ENCODE measurements at regions not wholly inside any gene's neighbourhood (a gene's known extent, or its start where the extent isn't known, plus 50 kb on each side); places are given as distances from the start of the nearest gene placed in this dataset.
"Not testable (repeated sequence)": the region's sequence is repeated elsewhere in the genome, so short reads cannot be mapped to it uniquely, and the experiment has no call there.

- DNase-seq = no peak
Observed at GRCh38 chr5:96199713-96200183, 233.3 kb downstream of the PCSK1 start.

- peak; percentile 19 for DNase-seq
Observed at GRCh38 chr5:96198356-96199058, 234.5 kb downstream of the PCSK1 start.

- not testable (repeated sequence) for DNase-seq
Observed at GRCh38 chr5:96197767-96198166, 235.3 kb downstream of the PCSK1 start.

GRCh38 chr5:96197347-96197746 lies 235.7 kb upstream of the ELL2 start:
- no peak for DNase-seq

- DNase-seq = no peak
Observed at GRCh38 chr5:96196890-96197289, 235.2 kb upstream of the ELL2 start.

- DNase-seq = no peak
Observed at GRCh38 chr5:96196407-96196806, 234.8 kb upstream of the ELL2 start.

- no peak for DNase-seq
Observed at GRCh38 chr5:96195123-96195522, 233.5 kb upstream of the ELL2 start.

GRCh38 chr5:96194593-96194992 lies 232.9 kb upstream of the ELL2 start:
- no peak for DNase-seq

GRCh38 chr5:96193946-96194345 lies 232.3 kb upstream of the ELL2 start:
- no peak for DNase-seq

GRCh38 chr5:96189987-96190386 lies 228.3 kb upstream of the ELL2 start:
- DNase-seq = no peak

GRCh38 chr5:96189028-96189826 lies 227.6 kb upstream of the ELL2 start:
- DNase-seq = no peak

- DNase-seq = no peak
Observed at GRCh38 chr5:96187309-96188027, 225.8 kb upstream of the ELL2 start.

GRCh38 chr5:96184510-96184909 lies 222.9 kb upstream of the ELL2 start:
- DNase-seq = not testable (repeated sequence)

- DNase-seq = no peak
Observed at GRCh38 chr5:96180684-96181435, 219.2 kb upstream of the ELL2 start.

GRCh38 chr5:96177303-96177869 lies 215.7 kb upstream of the ELL2 start:
- peak; percentile 38 for DNase-seq

- no peak for DNase-seq
Observed at GRCh38 chr5:96176022-96176421, 214.4 kb upstream of the ELL2 start.

GRCh38 chr5:96175090-96175489 lies 213.4 kb upstream of the ELL2 start:
- no peak for DNase-seq

GRCh38 chr5:96173366-96173765 lies 211.7 kb upstream of the ELL2 start:
- no peak for DNase-seq

GRCh38 chr5:96172436-96172835 lies 210.8 kb upstream of the ELL2 start:
- no peak for DNase-seq

GRCh38 chr5:96171973-96172372 lies 210.3 kb upstream of the ELL2 start:
- DNase-seq = not testable (repeated sequence)

- not testable (repeated sequence) for DNase-seq
Observed at GRCh38 chr5:96170481-96171125, 209.0 kb upstream of the ELL2 start.

Measured in tongue (tissue), 1 donor.